ENCODE measurements at regions not wholly inside any gene's neighbourhood (a gene's known extent, or its start where the extent isn't known, plus 50 kb on each side); places are given as distances from the start of the nearest gene placed in this dataset.

- TF ChIP-seq HDAC2 (IDR thresholded peaks at IDR 0.05; ENCODE audit: borderline replicate concordance in 1 of 2, low read depth in 2 of 2, low read length in 2 of 2) (no peak), SP1 (IDR thresholded peaks at IDR 0.05; ENCODE audit: low read depth, low read length) (no peak), CEBPB (IDR thresholded peaks at IDR 0.05; ENCODE audit: low read depth, low read length) (no peak), CREB1 (IDR thresholded peaks at IDR 0.05) (no peak), KDM5A (IDR thresholded peaks at IDR 0.05; ENCODE audit: low read length) (no peak)
Observed at GRCh38 chr4:35644591-35644990, 599.7 kb downstream of the ARAP2 start (continued).
